Keratinocyte (primary cell): ENCODE measurements at regions not wholly inside any gene's neighbourhood (a gene's known extent, or its start where the extent isn't known, plus 50 kb on each side); places are given as distances from the start of the nearest gene placed in this dataset.

Experiments used
- DNase-seq: peaks from one replicate; pipeline ENCODE4 v3.0.0-alpha.2; 2011; ENCODE audit warnings: low read depth, missing footprints, low spot score
- FAIRE-seq: peaks from 2 replicates; lab custom pipeline; 2011; peaks lifted over from hg19 to GRCh38; lab: Jason Lieb, UNC
- H2AFZ ChIP-seq: 2 replicates; pipeline ENCODE4 v1.6.0; 2012; ENCODE audit warnings: low read length, control low read depth, inconsistent platforms; ENCODE audit not compliant: control insufficient read depth
- H3K27ac ChIP-seq: 2 replicates; pipeline ENCODE4 v1.5.1; 2011; ENCODE audit warnings: low read length; ENCODE audit not compliant: control insufficient read depth, insufficient read depth
- H3K27me3 ChIP-seq: 3 replicates; pipeline ENCODE4 v1.6.0; 2011; ENCODE audit warnings: low read length; ENCODE audit not compliant: control insufficient read depth, insufficient read depth; ENCODE audit errors: extremely low read depth
- H3K36me3 ChIP-seq, 2 experiments: 2 replicates in 1 of 2; 3 replicates in 1 of 2; pipeline ENCODE4 v1.5.1; 2011; ENCODE audit warnings: low read length in 2 of 2, mild to moderate bottlenecking in 1 of 2; ENCODE audit not compliant: control insufficient read depth in 2 of 2, insufficient read depth in 2 of 2; ENCODE audit errors: extremely low read depth in 1 of 2
- H3K4me1 ChIP-seq: 3 replicates; pipeline ENCODE4 v1.5.1; 2011; ENCODE audit warnings: low read length; ENCODE audit not compliant: control insufficient read depth, insufficient read depth; ENCODE audit errors: extremely low read depth
- H3K4me2 ChIP-seq: 3 replicates; pipeline ENCODE4 v1.6.0; 2011; ENCODE audit warnings: low read depth, low read length; ENCODE audit not compliant: control insufficient read depth, insufficient read depth; ENCODE audit errors: extremely low read depth
- H3K4me3 ChIP-seq, 3 experiments: fragments of 200-600 bp in 1 of 3; sonication (generic) in 1 of 3; 2 replicates in 2 of 3; 3 replicates in 1 of 3; pipeline ENCODE4 v1.5.1; 2011 to 2016; ENCODE audit warnings: low read length in 3 of 3, mild to moderate bottlenecking in 3 of 3, control low read depth in 2 of 3, inconsistent platforms in 1 of 3, low read depth in 1 of 3, mixed read lengths in 1 of 3, mixed run types in 1 of 3, moderate library complexity in 1 of 3; ENCODE audit not compliant: control insufficient read depth in 2 of 3, insufficient read depth in 2 of 3; ENCODE audit errors: extremely low read depth in 1 of 3
- H3K79me2 ChIP-seq: 2 replicates; pipeline ENCODE4 v1.6.0; 2012; ENCODE audit warnings: low read length; ENCODE audit not compliant: control insufficient read depth, insufficient read depth
- H3K9ac ChIP-seq: 3 replicates; pipeline ENCODE4 v1.6.0; 2011; ENCODE audit warnings: low read length; ENCODE audit not compliant: control insufficient read depth, insufficient read depth; ENCODE audit errors: extremely low read depth
- H3K9me1 ChIP-seq: 3 replicates; pipeline ENCODE4 v1.6.0; 2011; ENCODE audit warnings: low read length; ENCODE audit not compliant: control insufficient read depth, insufficient read depth; ENCODE audit errors: extremely low read depth
- H3K9me3 ChIP-seq: 2 replicates; pipeline ENCODE4 v1.5.1; 2012; ENCODE audit warnings: low read depth, low read length; ENCODE audit not compliant: control insufficient read depth
- H4K20me1 ChIP-seq: 3 replicates; pipeline ENCODE4 v1.6.0; 2011; ENCODE audit warnings: low read length; ENCODE audit not compliant: control insufficient read depth, insufficient read depth; ENCODE audit errors: extremely low read depth
- EZH2 ChIP-seq: IDR thresholded peaks from one replicate; pipeline ENCODE4 v1.6.1; 2012; ENCODE audit warnings: inconsistent platforms, mild to moderate bottlenecking, low read length, moderate library complexity
- dilution Hi-C: fragments of 300-500 bp; cut with MboI; formaldehyde crosslinking; loops from one replicate; pipeline ENCODE4 v1.7.0; 2020; ENCODE audit warnings: low sequenced_read_pairs; ENCODE audit not compliant: extremely low pct_ligation_motif_present
- TF ChIP-seq, protein P1 (sequence below), 3 experiments: IDR thresholded peaks in 1 of 3; conservative IDR thresholded peaks in 1 of 3; optimal IDR thresholded peaks in 1 of 3; 2 replicates in 2 of 3; 3 replicates in 1 of 3; pipeline versions ENCODE3 to v1.5.1; 2011; ENCODE audit warnings: low read length in 3 of 3, mild to moderate bottlenecking in 3 of 3, moderate library complexity in 2 of 3, control low read depth in 1 of 3, inconsistent platforms in 1 of 3; ENCODE audit not compliant: insufficient read depth in 2 of 3; ENCODE audit errors: extremely low read depth in 1 of 3

DNA sequence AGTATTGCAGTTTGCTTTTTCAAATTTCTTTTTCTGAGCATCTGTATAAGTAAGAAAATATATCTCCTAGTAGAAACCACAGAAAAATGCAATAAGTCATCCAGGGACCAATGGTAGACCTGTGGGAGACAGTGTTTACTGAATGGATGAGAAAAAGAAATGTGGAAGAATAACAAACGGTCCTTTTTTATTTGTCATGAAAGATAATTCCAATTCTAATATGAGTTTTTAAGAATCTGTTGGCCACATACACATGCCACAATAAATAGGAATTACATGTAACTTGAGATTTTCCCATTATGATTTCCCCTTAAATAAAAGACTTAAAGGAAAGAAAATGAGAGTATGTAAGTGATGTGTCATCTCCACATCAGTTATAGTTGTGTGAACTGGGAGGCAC lies 107.7 kb upstream of the RAB27B start:
- Histone ChIP-seq H4K20me1 (no peaks in the 10 kb centered on the region), H3K4me1 (no peaks in the 10 kb centered on the region), H3K27ac (no peak overlapping the region), H2AFZ (no peak overlapping the region), H3K9me3 (no peaks in the 10 kb centered on the region), H3K9ac (no peak overlapping the region), H3K4me2 (no peak overlapping the region), H3K36me3 (no peaks in the 10 kb centered on the region), H3K27me3 (no peaks in the 10 kb centered on the region), H3K79me2 (no peaks in the 10 kb centered on the region), H3K4me3 (no peak overlapping the region), H3K9me1 (no peaks in the 10 kb centered on the region)
- dilution Hi-C loops = no loop called here
- no peak for FAIRE-seq
- no peak for TF ChIP-seq EZH2
- TF ChIP-seq, protein P1, sequence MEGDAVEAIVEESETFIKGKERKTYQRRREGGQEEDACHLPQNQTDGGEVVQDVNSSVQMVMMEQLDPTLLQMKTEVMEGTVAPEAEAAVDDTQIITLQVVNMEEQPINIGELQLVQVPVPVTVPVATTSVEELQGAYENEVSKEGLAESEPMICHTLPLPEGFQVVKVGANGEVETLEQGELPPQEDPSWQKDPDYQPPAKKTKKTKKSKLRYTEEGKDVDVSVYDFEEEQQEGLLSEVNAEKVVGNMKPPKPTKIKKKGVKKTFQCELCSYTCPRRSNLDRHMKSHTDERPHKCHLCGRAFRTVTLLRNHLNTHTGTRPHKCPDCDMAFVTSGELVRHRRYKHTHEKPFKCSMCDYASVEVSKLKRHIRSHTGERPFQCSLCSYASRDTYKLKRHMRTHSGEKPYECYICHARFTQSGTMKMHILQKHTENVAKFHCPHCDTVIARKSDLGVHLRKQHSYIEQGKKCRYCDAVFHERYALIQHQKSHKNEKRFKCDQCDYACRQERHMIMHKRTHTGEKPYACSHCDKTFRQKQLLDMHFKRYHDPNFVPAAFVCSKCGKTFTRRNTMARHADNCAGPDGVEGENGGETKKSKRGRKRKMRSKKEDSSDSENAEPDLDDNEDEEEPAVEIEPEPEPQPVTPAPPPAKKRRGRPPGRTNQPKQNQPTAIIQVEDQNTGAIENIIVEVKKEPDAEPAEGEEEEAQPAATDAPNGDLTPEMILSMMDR (optimal IDR thresholded peaks at IDR 0.05 in 1 of 3, IDR thresholded peaks at IDR 0.05 in 1 of 3, conservative IDR thresholded peaks at IDR 0.05 in 1 of 3; ENCODE audit: extremely low read depth in 1 of 3, insufficient read depth in 2 of 3, low read length in 3 of 3) = no peak
- DNase-seq = no peak

DNA sequence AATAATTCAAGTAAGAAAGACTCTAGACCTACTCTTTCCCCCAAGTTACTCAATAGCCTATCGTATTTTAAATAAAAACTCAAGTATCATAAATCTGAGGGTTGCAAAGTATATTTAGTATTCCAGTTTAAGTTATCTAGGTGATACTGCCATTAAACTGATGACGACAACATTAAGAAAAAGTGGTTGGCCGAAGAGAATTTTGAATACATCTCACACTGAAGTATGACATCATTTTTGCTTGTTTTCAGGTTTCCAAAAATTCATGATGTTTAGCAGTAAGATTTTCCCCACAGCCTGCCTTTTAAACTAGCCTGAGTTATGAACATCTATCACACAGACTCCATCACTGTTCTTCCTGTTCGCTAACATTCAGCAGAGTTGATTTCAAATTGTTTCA lies 102.1 kb upstream of the RAB27B start:
- H3K9me3 ChIP-seq = no peaks in the 10 kb centered on the region
- H3K4me2 ChIP-seq = no peak overlapping the region
- no peaks in the 10 kb centered on the region for H4K20me1 ChIP-seq
- no peak overlapping the region for H2AFZ ChIP-seq
- no peaks in the 10 kb centered on the region for H3K27me3 ChIP-seq
- H3K4me1 ChIP-seq = no peaks in the 10 kb centered on the region
- H3K36me3 ChIP-seq = no peaks in the 10 kb centered on the region
- dilution Hi-C loops = no loop called here
- H3K9ac ChIP-seq = no peak overlapping the region
- H3K4me3 ChIP-seq = no peak overlapping the region
- H3K79me2 ChIP-seq = no peaks in the 10 kb centered on the region
- no peaks in the 10 kb centered on the region for H3K9me1 ChIP-seq
- FAIRE-seq (no peak), DNase-seq (no peak)
- no peak for TF ChIP-seq EZH2
- TF ChIP-seq, protein P1 (optimal IDR thresholded peaks at IDR 0.05 in 1 of 3, IDR thresholded peaks at IDR 0.05 in 1 of 3, conservative IDR thresholded peaks at IDR 0.05 in 1 of 3; ENCODE audit: extremely low read depth in 1 of 3, insufficient read depth in 2 of 3, low read length in 3 of 3) = no peak
- no peak overlapping the region for H3K27ac ChIP-seq
